ENCODE measurements at regions not wholly inside any gene's neighbourhood (a gene's known extent, or its start where the extent isn't known, plus 50 kb on each side); places are given as distances from the start of the nearest gene placed in this dataset.

GRCh38 chr4:19925516-19925915 is 326.2 kb upstream of the SLIT2 start:
- TF ChIP-seq CTCF (conservative IDR thresholded peaks at IDR 0.05; ENCODE audit: low read length), result no peak
- TF ChIP-seq EZH2phosphoT487 (IDR thresholded peaks at IDR 0.05; ENCODE audit: borderline replicate concordance), result no peak

All from Loucy (cell line).